OCI-LY7 (cell line): ENCODE measurements at regions not wholly inside any gene's neighbourhood (a gene's known extent, or its start where the extent isn't known, plus 50 kb on each side); places are given as distances from the start of the nearest gene placed in this dataset.
"Not testable (repeated sequence)": the region's sequence is repeated elsewhere in the genome, so short reads cannot be mapped to it uniquely, and the experiment has no call there.

Source experiments
- BruUV-seq: library from RNA; stranded (reverse); fragments of 400-500 nt; replicated peaks from 2 replicates; lab custom pipeline; 2021; lab: Mats Ljungman, UMichigan
- CTCF ChIA-PET: fragments of 300-600 bp; sonication (Branson Sonifier 250); formaldehyde crosslinking; loops from one replicate; lab custom pipeline; 2022; ENCODE audit warnings: antibody characterized with exemption; ENCODE audit not compliant: unreplicated experiment; lab: Charles Lee
- POLR2A ChIA-PET: fragments of 300-600 bp; sonication (Branson Sonifier 250); formaldehyde crosslinking; loops from one replicate; lab custom pipeline; 2022; ENCODE audit warnings: antibody characterized with exemption; lab: Charles Lee
- DNase-seq: peaks from one replicate; pipeline ENCODE4 v3.0.0-alpha.2; 2015; ENCODE audit warnings: low spot score
- H2AFZ ChIP-seq: fragments of 200-600 bp; sonication (generic), shearing (Covaris generic); 2 replicates; pipeline ENCODE4 v1.6.1; 2014; ENCODE audit warnings: mild to moderate bottlenecking, antibody characterized with exemption, low read length, moderate library complexity
- H3K27ac ChIP-seq: fragments of 200-600 bp; sonication (generic); 2 replicates; pipeline ENCODE4 v1.5.1; 2014; ENCODE audit warnings: mixed run types, low read depth, mild to moderate bottlenecking, moderate library complexity, low read length, inconsistent platforms; ENCODE audit not compliant: poor library complexity, severe bottlenecking
- H3K36me3 ChIP-seq: fragments of 200-600 bp; sonication (generic); 2 replicates; pipeline ENCODE4 v1.6.1; 2014; ENCODE audit warnings: mild to moderate bottlenecking, antibody characterized with exemption, low read length, moderate library complexity, mixed read lengths; ENCODE audit not compliant: insufficient read depth
- H3K4me1 ChIP-seq: fragments of 200-600 bp; sonication (generic); 2 replicates; pipeline ENCODE4 v1.5.1; 2014; ENCODE audit warnings: mild to moderate bottlenecking, low read length; ENCODE audit not compliant: insufficient read depth, poor library complexity, severe bottlenecking
- H3K4me2 ChIP-seq: fragments of 200-600 bp; sonication (generic); 2 replicates; pipeline ENCODE4 v1.6.1; 2014; ENCODE audit warnings: mild to moderate bottlenecking, low read length
- H3K4me3 ChIP-seq: fragments of 200-600 bp; sonication (generic); 2 replicates; pipeline ENCODE4 v1.5.1; 2014; ENCODE audit warnings: mild to moderate bottlenecking, low read depth, low read length; ENCODE audit not compliant: poor library complexity, severe bottlenecking
- H3K79me2 ChIP-seq: fragments of 200-600 bp; sonication (generic); 2 replicates; pipeline ENCODE4 v1.6.1; 2016; ENCODE audit warnings: low read depth, mild to moderate bottlenecking, low read length, moderate library complexity, mixed read lengths; ENCODE audit not compliant: insufficient read depth
- H3K9me2 ChIP-seq: fragments of 200-600 bp; sonication (generic); 2 replicates; pipeline ENCODE4 v1.6.1; 2016; ENCODE audit warnings: mild to moderate bottlenecking, low read length, mixed read lengths; ENCODE audit not compliant: insufficient read depth
- H3K9me3 ChIP-seq: fragments of 200-600 bp; sonication (generic); 2 replicates; pipeline ENCODE4 v1.6.1; 2014; ENCODE audit warnings: mild to moderate bottlenecking, mixed run types, low read length, mixed read lengths
- H4K20me1 ChIP-seq: fragments of 200-600 bp; sonication (generic); 2 replicates; pipeline ENCODE4 v1.6.1; 2014; ENCODE audit warnings: mild to moderate bottlenecking, antibody characterized with exemption, low read length, moderate library complexity, mixed read lengths; ENCODE audit not compliant: insufficient read depth
- EZH2phosphoT487 ChIP-seq: fragments of 200-600 bp; sonication (generic); IDR thresholded peaks from 2 replicates; pipeline ENCODE4 v1.6.1; 2018; ENCODE audit warnings: low read depth, borderline replicate concordance, mild to moderate bottlenecking, mixed run types, antibody characterized with exemption, low read length, moderate library complexity, mixed read lengths
- intact Hi-C: fragments of 100-400 bp; cut with micrococcal nuclease; formaldehyde crosslinking; loops from one replicate; pipeline ENCODE4 v1.10.0; 2022; ENCODE audit not compliant: unreplicated experiment
- TF ChIP-seq, protein P1 (sequence below): fragments of 200-600 bp; sonication (generic); conservative IDR thresholded peaks from 2 replicates; pipeline ENCODE4 v1.5.1; 2014; ENCODE audit warnings: mild to moderate bottlenecking, antibody characterized with exemption, low read length, moderate library complexity, mixed read lengths

DNA sequence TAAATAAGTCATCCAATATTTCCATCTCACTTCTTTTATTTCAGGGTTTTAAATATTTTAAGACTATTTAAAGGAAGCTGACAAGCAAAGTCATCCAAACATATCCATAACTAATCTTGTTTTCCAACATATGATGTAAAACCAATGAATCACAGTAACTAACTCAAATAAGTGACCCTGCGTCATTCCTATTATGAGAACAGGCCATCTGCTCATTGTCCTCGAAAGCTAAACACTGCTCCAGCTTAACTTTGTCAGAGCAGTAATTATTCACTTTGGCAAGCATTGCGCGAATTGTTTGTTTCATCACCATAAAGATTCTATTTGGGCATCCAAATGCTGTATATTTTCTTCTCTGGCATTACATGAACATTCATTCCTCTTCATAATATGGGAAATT, 99.1 kb downstream of the CAPZA3 start:
- no peaks in the 10 kb centered on the region for H3K36me3 ChIP-seq
- no peaks in the 10 kb centered on the region for H3K9me3 ChIP-seq
- H3K4me1 ChIP-seq = no peaks in the 10 kb centered on the region
- CTCF ChIA-PET = no interaction called here
- BruUV-seq = no TSS peak
- no peak overlapping the region for H3K4me3 ChIP-seq
- H3K9me2 ChIP-seq = no peaks in the 10 kb centered on the region
- POLR2A ChIA-PET = interaction anchor here (1.0 kb wide), 1 partner anchor 19 kb away, joined by 9 read pairs; no protein-coding TSS in a partner anchor
- DNase-seq = no peak
- H3K27ac ChIP-seq = no peak overlapping the region
- H3K4me2 ChIP-seq = no peak overlapping the region
- H3K79me2 ChIP-seq = no peaks in the 10 kb centered on the region
- intact Hi-C loops = no loop called here
- no peak for TF ChIP-seq EZH2phosphoT487
- TF ChIP-seq, protein P1, sequence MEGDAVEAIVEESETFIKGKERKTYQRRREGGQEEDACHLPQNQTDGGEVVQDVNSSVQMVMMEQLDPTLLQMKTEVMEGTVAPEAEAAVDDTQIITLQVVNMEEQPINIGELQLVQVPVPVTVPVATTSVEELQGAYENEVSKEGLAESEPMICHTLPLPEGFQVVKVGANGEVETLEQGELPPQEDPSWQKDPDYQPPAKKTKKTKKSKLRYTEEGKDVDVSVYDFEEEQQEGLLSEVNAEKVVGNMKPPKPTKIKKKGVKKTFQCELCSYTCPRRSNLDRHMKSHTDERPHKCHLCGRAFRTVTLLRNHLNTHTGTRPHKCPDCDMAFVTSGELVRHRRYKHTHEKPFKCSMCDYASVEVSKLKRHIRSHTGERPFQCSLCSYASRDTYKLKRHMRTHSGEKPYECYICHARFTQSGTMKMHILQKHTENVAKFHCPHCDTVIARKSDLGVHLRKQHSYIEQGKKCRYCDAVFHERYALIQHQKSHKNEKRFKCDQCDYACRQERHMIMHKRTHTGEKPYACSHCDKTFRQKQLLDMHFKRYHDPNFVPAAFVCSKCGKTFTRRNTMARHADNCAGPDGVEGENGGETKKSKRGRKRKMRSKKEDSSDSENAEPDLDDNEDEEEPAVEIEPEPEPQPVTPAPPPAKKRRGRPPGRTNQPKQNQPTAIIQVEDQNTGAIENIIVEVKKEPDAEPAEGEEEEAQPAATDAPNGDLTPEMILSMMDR = no peak
- H2AFZ ChIP-seq = no peak overlapping the region
- no peaks in the 10 kb centered on the region for H4K20me1 ChIP-seq

- no peak overlapping the region for H3K4me3 ChIP-seq
- no peaks in the 10 kb centered on the region for H3K9me3 ChIP-seq
- POLR2A ChIA-PET = interaction anchor here (1.0 kb wide), 1 partner anchor 19 kb away, joined by 9 read pairs; no protein-coding TSS in a partner anchor
- H3K79me2 ChIP-seq = no peaks in the 10 kb centered on the region
- H3K4me2 ChIP-seq = no peak overlapping the region
- H2AFZ ChIP-seq = no peak overlapping the region
- CTCF ChIA-PET = no interaction called here
- H3K4me1 ChIP-seq = no peaks in the 10 kb centered on the region
- intact Hi-C loops = no loop called here
- no peaks in the 10 kb centered on the region for H4K20me1 ChIP-seq
- no peak overlapping the region for H3K27ac ChIP-seq
- no peaks in the 10 kb centered on the region for H3K9me2 ChIP-seq
- no peaks in the 10 kb centered on the region for H3K36me3 ChIP-seq
- TF ChIP-seq, protein P1 = no peak
- no peak for TF ChIP-seq EZH2phosphoT487
- no TSS peak for BruUV-seq
- DNase-seq = no peak
Measured at GRCh38 chr12:18837505-18837904, 99.6 kb downstream of the CAPZA3 start.

GRCh38 chr12:18840997-18841396, 103.1 kb downstream of the CAPZA3 start:
- DNase-seq, H3K4me2 ChIP-seq, intact Hi-C loops, H3K9me3 ChIP-seq, H3K4me3 ChIP-seq, H2AFZ ChIP-seq, H3K9me2 ChIP-seq, CTCF ChIA-PET, H4K20me1 ChIP-seq, BruUV-seq, H3K27ac ChIP-seq, H3K36me3 ChIP-seq, POLR2A ChIA-PET, H3K79me2 ChIP-seq, H3K4me1 ChIP-seq: not testable (repeated sequence)
